ENCODE measurements at regions not wholly inside any gene's neighbourhood (a gene's known extent, or its start where the extent isn't known, plus 50 kb on each side); places are given as distances from the start of the nearest gene placed in this dataset.
"Not testable (repeated sequence)": the region's sequence is repeated elsewhere in the genome, so short reads cannot be mapped to it uniquely, and the experiment has no call there.

- peaks cover 0 to 1% (median 0%) of the 10 kb centered on the region in 3 donors for H3K27me3 Mint-ChIP-seq (ENCODE audit: low read depth in 3 of 3)
- no peak overlapping the region for H3K4me3 Mint-ChIP-seq
- H3K27ac Mint-ChIP-seq: no peak overlapping the region
Measured at GRCh38 chr4:79673377-79673776, 265.3 kb upstream of the GK2 start.

GRCh38 chr4:79666875-79667274, 258.8 kb upstream of the GK2 start:
- Mint-ChIP-seq H3K4me3 (no peak overlapping the region), H3K4me1 (no peaks in the 10 kb centered on the region), H3K36me3 (no peaks in the 10 kb centered on the region), H3K27ac (no peak overlapping the region), H3K9me3 (peaks cover 4 to 33% (median 12%) of the 10 kb centered on the region in 6 donors), H3K27me3 (ENCODE audit: low read depth in 3 of 3) (peaks cover 0 to 4% (median 0%) of the 10 kb centered on the region in 3 donors)
- no peak for DNase-seq

More at GRCh38 chr4:79673377-79673776, 265.3 kb upstream of the GK2 start:
- no peaks in the 10 kb centered on the region for H3K4me1 Mint-ChIP-seq
- H3K36me3 Mint-ChIP-seq: no peaks in the 10 kb centered on the region
- H3K9me3 Mint-ChIP-seq: peaks cover 14 to 42% (median 18%) of the 10 kb centered on the region in 6 donors
- no peak for DNase-seq

- H3K27ac Mint-ChIP-seq: no peak overlapping the region
- peaks cover 5 to 29% (median 12%) of the 10 kb centered on the region in 6 donors for H3K9me3 Mint-ChIP-seq
- peaks cover 0 to 4% (median 0%) of the 10 kb centered on the region in 3 donors for H3K27me3 Mint-ChIP-seq (ENCODE audit: low read depth in 3 of 3)
- no peak overlapping the region for H3K4me3 Mint-ChIP-seq
- H3K4me1 Mint-ChIP-seq: no peaks in the 10 kb centered on the region
- H3K36me3 Mint-ChIP-seq: no peaks in the 10 kb centered on the region
- DNase-seq: no peak
Measured at GRCh38 chr4:79666112-79666511, 258.1 kb upstream of the GK2 start.

- H3K4me1 Mint-ChIP-seq: no peaks in the 10 kb centered on the region
Measured at GRCh38 chr4:79663865-79664264, 255.8 kb upstream of the GK2 start.

GRCh38 chr4:79663141-79663540, 255.1 kb upstream of the GK2 start:
- DNase-seq: no peak
- peaks cover 3 to 16% (median 9%) of the 10 kb centered on the region in 6 donors for H3K9me3 Mint-ChIP-seq
- H3K4me3 Mint-ChIP-seq: peak overlapping the region in 1 of 5 donors; percentile 25
- H3K36me3 Mint-ChIP-seq: no peaks in the 10 kb centered on the region
- peaks cover 0 to 5% (median 3%) of the 10 kb centered on the region in 3 donors for H3K27me3 Mint-ChIP-seq (ENCODE audit: low read depth in 3 of 3)
- no peak overlapping the region for H3K27ac Mint-ChIP-seq
- H3K4me1 Mint-ChIP-seq: no peaks in the 10 kb centered on the region

More at GRCh38 chr4:79663865-79664264, 255.8 kb upstream of the GK2 start:
- DNase-seq: no peak
- H3K27me3 Mint-ChIP-seq (ENCODE audit: low read depth in 3 of 3): peaks cover 0 to 3% (median 3%) of the 10 kb centered on the region in 3 donors
- no peak overlapping the region for H3K27ac Mint-ChIP-seq
- no peak overlapping the region for H3K4me3 Mint-ChIP-seq
- H3K9me3 Mint-ChIP-seq: peaks cover 8 to 18% (median 13%) of the 10 kb centered on the region in 6 donors
- H3K36me3 Mint-ChIP-seq: no peaks in the 10 kb centered on the region

GRCh38 chr4:79662651-79663050, 254.6 kb upstream of the GK2 start:
- Mint-ChIP-seq H3K4me1 (no peaks in the 10 kb centered on the region), H3K27ac (no peak overlapping the region), H3K4me3 (no peak overlapping the region), H3K36me3 (no peaks in the 10 kb centered on the region), H3K27me3 (ENCODE audit: low read depth in 3 of 3) (peaks cover 0 to 5% (median 3%) of the 10 kb centered on the region in 3 donors), H3K9me3 (peaks cover 3 to 19% (median 9%) of the 10 kb centered on the region in 6 donors)
- DNase-seq: no peak

DNA sequence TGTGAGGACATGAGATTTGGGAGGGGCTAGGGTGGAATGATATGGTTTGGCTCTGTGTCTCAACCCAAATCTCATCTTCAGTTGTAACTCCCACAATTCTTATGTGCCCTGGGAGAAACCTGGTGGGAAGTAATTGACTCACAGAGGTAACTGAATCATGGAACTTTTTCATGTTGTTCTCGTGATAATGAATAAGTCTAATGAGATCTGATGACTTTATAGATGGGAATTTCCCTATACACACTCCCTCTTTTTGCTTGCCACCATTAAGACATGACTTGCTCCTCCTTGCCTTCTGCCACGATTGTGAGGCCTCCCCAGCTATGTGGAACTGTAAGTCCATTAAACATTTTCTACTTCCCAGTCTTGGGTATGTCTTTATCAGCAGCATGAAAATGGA, 253.2 kb upstream of the GK2 start:
- Mint-ChIP-seq H3K4me1 (no peaks in the 10 kb centered on the region), H3K27ac (no peak overlapping the region), H3K4me3 (no peak overlapping the region), H3K36me3 (no peaks in the 10 kb centered on the region), H3K27me3 (ENCODE audit: low read depth in 3 of 3) (peaks cover 0 to 3% (median 2%) of the 10 kb centered on the region in 3 donors), H3K9me3 (peaks cover 6 to 26% (median 9%) of the 10 kb centered on the region in 6 donors)
- no peak for DNase-seq

- H3K4me1 Mint-ChIP-seq; H3K4me3 Mint-ChIP-seq; H3K27ac Mint-ChIP-seq; H3K27me3 Mint-ChIP-seq (ENCODE audit: low read depth in 3 of 3); H3K36me3 Mint-ChIP-seq; DNase-seq: not testable (repeated sequence)
- H3K9me3 Mint-ChIP-seq: peaks cover 6 to 26% (median 12%) of the 10 kb centered on the region in 6 donors
Measured at GRCh38 chr4:79659308-79659870, 251.4 kb upstream of the GK2 start.

GRCh38 chr4:79657379-79657778, 249.4 kb upstream of the GK2 start:
- no peak for DNase-seq
- H3K9me3 Mint-ChIP-seq: peaks cover 6 to 26% (median 12%) of the 10 kb centered on the region in 6 donors
- H3K27ac Mint-ChIP-seq: no peak overlapping the region
- peaks cover 0 to 4% (median 2%) of the 10 kb centered on the region in 3 donors for H3K27me3 Mint-ChIP-seq (ENCODE audit: low read depth in 3 of 3)
- H3K36me3 Mint-ChIP-seq: no peaks in the 10 kb centered on the region
- no peaks in the 10 kb centered on the region for H3K4me1 Mint-ChIP-seq
- H3K4me3 Mint-ChIP-seq: no peak overlapping the region

DNA sequence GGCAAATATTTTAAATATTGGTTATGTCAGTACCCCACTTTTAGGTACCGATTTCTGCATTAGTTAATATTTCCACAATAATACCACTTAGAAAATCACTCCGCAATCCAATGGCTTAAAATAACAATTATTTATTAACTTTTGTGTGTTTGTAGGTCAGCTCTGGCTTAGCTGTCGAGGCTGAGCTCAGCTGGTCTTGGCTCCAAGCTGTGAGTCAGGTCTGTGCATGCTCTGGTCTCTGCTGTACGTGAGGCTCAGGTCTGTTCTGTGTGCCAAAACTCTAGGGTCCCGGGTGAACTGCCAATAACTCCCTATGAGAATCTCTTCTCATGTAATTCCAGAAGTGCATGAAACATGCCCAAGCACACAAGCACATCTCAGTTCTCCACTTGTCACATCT, 245.8 kb upstream of the GK2 start:
- Mint-ChIP-seq H3K4me1 (no peaks in the 10 kb centered on the region), H3K4me3 (no peak overlapping the region), H3K27ac (no peak overlapping the region), H3K36me3 (no peaks in the 10 kb centered on the region), H3K9me3 (peaks cover 2 to 17% (median 6%) of the 10 kb centered on the region in 6 donors), H3K27me3 (ENCODE audit: low read depth in 3 of 3) (peaks cover 0 to 2% (median 1%) of the 10 kb centered on the region in 3 donors)
- no peak for DNase-seq

GRCh38 chr4:79652738-79653137, 244.7 kb upstream of the GK2 start:
- Mint-ChIP-seq H3K27ac (no peak overlapping the region), H3K36me3 (no peaks in the 10 kb centered on the region), H3K27me3 (ENCODE audit: low read depth in 3 of 3) (peaks cover 0 to 1% (median 0%) of the 10 kb centered on the region in 3 donors), H3K4me1 (no peaks in the 10 kb centered on the region), H3K4me3 (no peak overlapping the region), H3K9me3 (peaks cover 0 to 11% (median 5%) of the 10 kb centered on the region in 6 donors)
- DNase-seq: no peak

GRCh38 chr4:79652232-79652631, 244.2 kb upstream of the GK2 start:
- H3K27me3 Mint-ChIP-seq (ENCODE audit: low read depth in 3 of 3): peaks cover 0 to 1% (median 0%) of the 10 kb centered on the region in 3 donors
- H3K4me1 Mint-ChIP-seq: no peaks in the 10 kb centered on the region
- DNase-seq: no peak
- peaks cover 0 to 11% (median 2%) of the 10 kb centered on the region in 6 donors for H3K9me3 Mint-ChIP-seq
- no peak overlapping the region for H3K27ac Mint-ChIP-seq
- H3K4me3 Mint-ChIP-seq: no peak overlapping the region
- H3K36me3 Mint-ChIP-seq: no peaks in the 10 kb centered on the region

DNA sequence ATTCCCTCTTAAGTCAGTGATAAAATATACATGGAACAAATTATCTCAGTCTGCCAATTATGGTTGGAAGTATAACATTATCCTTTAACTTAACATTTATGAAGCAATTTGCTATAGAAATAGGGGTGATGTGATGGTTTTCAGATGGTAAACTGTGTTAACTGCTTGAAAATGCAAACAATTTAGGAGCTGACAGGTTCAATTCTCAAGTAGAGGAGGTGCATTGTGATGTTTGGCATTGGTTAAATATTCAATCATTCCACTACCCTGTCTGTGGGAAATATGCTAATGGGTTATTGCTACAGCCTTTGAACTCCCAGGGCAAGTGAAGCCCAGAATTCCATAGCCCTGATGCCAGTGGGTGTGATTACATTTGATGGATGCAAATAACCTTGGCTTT, 243.4 kb upstream of the GK2 start:
- Mint-ChIP-seq H3K4me1 (no peaks in the 10 kb centered on the region), H3K9me3 (peaks cover 0 to 11% (median 1%) of the 10 kb centered on the region in 6 donors), H3K27ac (no peak overlapping the region), H3K4me3 (no peak overlapping the region), H3K36me3 (no peaks in the 10 kb centered on the region), H3K27me3 (ENCODE audit: low read depth in 3 of 3) (peaks cover 0 to 1% (median 0%) of the 10 kb centered on the region in 3 donors)
- no peak for DNase-seq

DNA sequence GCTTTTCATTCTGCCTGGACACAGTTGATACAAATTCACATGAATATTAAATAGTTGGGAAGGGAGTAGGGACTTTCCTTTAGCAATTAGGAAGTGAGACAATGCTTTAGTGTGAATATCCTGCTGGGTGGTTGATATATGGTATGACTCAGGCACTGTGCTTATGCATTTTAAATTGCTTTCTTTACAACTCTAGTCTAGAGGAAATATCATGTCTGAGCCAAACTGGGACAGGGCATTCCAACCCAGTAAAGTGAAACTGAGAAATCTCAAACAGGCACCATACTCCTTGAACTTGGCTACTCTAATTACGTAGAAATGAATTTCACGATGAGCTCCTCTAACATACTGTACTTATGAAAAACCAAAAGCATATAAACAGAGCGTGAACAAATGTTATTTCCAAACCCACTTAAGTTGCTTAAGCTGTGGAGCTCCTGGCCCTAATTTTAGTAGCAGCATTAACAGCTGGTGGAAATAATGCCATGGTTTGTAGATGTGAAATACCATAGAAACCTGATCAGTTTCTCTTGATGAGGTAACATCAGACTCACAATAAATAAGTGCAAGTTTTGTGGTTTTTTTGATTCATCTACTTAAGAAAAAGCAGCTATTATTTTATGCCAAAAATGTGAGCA, 242.9 kb upstream of the GK2 start:
- Mint-ChIP-seq H3K9me3 (peaks cover 0 to 8% (median 0%) of the 10 kb centered on the region in 6 donors), H3K27ac (no peak overlapping the region), H3K4me3 (no peak overlapping the region), H3K27me3 (ENCODE audit: low read depth in 3 of 3) (peaks cover 0 to 1% (median 0%) of the 10 kb centered on the region in 3 donors), H3K36me3 (no peaks in the 10 kb centered on the region), H3K4me1 (no peaks in the 10 kb centered on the region)
- no peak for DNase-seq

All from immature natural killer cell (primary cell).